ENCODE measurements at regions not wholly inside any gene's neighbourhood (a gene's known extent, or its start where the extent isn't known, plus 50 kb on each side); places are given as distances from the start of the nearest gene placed in this dataset.

DNA sequence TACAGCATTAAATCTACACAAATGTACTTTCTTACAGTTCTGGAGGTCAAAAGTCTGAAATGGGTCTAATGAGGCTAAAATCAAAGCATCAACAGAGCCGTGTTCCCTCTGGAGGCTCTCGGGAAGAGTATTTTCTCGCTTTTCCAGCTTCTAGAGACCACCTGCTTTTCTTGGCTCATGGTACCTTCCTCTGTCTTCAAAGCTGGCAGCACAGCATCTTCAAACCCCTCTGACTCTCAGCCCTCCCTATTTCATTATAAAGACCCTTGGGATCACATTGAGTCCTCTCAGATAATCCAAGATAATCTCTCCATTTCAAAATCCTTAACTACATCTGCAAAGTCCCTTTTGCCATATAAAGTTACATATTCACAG is 117.8 kb upstream of the NCK2 start:
- TF ChIP-seq EGR1 (IDR thresholded peaks at IDR 0.05) (no peak), CEBPB (IDR thresholded peaks at IDR 0.05) (no peak), TCF12 (IDR thresholded peaks at IDR 0.05; ENCODE audit: low read depth) (no peak), EP300 (IDR thresholded peaks at IDR 0.05; ENCODE audit: borderline replicate concordance) (no peak), CREB1 (IDR thresholded peaks at IDR 0.05; ENCODE audit: low read depth) (no peak), FOXM1 (IDR thresholded peaks at IDR 0.05; ENCODE audit: borderline replicate concordance, low read depth) (no peak), YY1 (IDR thresholded peaks at IDR 0.05; ENCODE audit: low read depth) (no peak), NFIC (IDR thresholded peaks at IDR 0.05) (no peak), ZBTB7A (IDR thresholded peaks at IDR 0.05; ENCODE audit: low read depth) (no peak), RAD21 (IDR thresholded peaks at IDR 0.05; ENCODE audit: low read depth) (no peak), TAF1 (IDR thresholded peaks at IDR 0.05; ENCODE audit: low read depth) (no peak), TEAD4 (IDR thresholded peaks at IDR 0.05) (no peak)
- TF ChIP-seq, protein P1, sequence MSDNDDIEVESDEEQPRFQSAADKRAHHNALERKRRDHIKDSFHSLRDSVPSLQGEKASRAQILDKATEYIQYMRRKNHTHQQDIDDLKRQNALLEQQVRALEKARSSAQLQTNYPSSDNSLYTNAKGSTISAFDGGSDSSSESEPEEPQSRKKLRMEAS (IDR thresholded peaks at IDR 0.05), result no peak
- TF ChIP-seq, protein P2, sequence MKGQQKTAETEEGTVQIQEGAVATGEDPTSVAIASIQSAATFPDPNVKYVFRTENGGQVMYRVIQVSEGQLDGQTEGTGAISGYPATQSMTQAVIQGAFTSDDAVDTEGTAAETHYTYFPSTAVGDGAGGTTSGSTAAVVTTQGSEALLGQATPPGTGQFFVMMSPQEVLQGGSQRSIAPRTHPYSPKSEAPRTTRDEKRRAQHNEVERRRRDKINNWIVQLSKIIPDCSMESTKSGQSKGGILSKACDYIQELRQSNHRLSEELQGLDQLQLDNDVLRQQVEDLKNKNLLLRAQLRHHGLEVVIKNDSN (IDR thresholded peaks at IDR 0.05), result no peak
- TF ChIP-seq, protein P3, sequence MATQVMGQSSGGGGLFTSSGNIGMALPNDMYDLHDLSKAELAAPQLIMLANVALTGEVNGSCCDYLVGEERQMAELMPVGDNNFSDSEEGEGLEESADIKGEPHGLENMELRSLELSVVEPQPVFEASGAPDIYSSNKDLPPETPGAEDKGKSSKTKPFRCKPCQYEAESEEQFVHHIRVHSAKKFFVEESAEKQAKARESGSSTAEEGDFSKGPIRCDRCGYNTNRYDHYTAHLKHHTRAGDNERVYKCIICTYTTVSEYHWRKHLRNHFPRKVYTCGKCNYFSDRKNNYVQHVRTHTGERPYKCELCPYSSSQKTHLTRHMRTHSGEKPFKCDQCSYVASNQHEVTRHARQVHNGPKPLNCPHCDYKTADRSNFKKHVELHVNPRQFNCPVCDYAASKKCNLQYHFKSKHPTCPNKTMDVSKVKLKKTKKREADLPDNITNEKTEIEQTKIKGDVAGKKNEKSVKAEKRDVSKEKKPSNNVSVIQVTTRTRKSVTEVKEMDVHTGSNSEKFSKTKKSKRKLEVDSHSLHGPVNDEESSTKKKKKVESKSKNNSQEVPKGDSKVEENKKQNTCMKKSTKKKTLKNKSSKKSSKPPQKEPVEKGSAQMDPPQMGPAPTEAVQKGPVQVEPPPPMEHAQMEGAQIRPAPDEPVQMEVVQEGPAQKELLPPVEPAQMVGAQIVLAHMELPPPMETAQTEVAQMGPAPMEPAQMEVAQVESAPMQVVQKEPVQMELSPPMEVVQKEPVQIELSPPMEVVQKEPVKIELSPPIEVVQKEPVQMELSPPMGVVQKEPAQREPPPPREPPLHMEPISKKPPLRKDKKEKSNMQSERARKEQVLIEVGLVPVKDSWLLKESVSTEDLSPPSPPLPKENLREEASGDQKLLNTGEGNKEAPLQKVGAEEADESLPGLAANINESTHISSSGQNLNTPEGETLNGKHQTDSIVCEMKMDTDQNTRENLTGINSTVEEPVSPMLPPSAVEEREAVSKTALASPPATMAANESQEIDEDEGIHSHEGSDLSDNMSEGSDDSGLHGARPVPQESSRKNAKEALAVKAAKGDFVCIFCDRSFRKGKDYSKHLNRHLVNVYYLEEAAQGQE (IDR thresholded peaks at IDR 0.05; ENCODE audit: low read depth), result no peak

DNA sequence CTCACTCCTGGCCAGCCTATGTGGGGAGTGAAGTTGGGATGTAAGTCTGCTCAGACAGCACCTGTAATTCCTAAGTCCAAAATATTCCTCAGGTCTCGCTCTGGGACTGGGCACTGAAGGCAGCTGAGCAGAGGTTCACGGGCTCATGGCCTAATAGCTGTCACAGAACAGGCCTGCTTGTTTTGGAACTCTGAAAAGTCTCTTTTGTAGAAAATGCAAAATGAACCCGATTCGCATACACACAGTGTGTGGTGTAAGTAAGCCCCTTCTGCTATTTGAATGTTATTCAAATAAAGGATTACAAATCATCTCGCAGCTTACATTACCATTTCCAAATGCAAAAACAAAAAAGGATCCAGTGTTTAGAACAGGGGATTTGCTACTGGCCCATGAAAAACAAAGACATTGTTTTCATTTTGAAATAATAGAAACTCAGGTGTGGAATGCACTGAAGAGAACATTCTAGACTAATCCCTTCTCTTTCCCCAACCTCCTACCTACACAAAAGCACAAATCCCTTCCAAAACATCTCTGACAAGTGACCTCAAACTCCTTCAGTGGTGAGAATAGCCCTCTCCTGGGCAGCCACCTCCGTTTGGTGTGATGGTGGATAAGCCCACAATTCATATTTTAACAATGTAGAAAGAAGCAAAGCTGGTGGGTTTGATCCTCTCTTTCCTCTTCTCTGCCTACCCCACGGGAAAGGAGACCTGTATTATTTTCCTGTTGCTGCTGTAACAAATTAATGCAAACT is 118.3 kb upstream of the NCK2 start:
- TF ChIP-seq TAF1 (IDR thresholded peaks at IDR 0.05; ENCODE audit: low read depth) (no peak), RAD21 (IDR thresholded peaks at IDR 0.05; ENCODE audit: low read depth) (no peak), FOXM1 (IDR thresholded peaks at IDR 0.05; ENCODE audit: borderline replicate concordance, low read depth) (no peak), TEAD4 (IDR thresholded peaks at IDR 0.05) (no peak), CEBPB (IDR thresholded peaks at IDR 0.05) (no peak), NFIC (IDR thresholded peaks at IDR 0.05) (no peak), EP300 (IDR thresholded peaks at IDR 0.05; ENCODE audit: borderline replicate concordance) (no peak), TCF12 (IDR thresholded peaks at IDR 0.05; ENCODE audit: low read depth) (no peak), ZBTB7A (IDR thresholded peaks at IDR 0.05; ENCODE audit: low read depth) (no peak), CREB1 (IDR thresholded peaks at IDR 0.05; ENCODE audit: low read depth) (no peak)
- TF ChIP-seq, protein P2 (IDR thresholded peaks at IDR 0.05), result no peak
- TF ChIP-seq, protein P1 (IDR thresholded peaks at IDR 0.05), result no peak

DNA sequence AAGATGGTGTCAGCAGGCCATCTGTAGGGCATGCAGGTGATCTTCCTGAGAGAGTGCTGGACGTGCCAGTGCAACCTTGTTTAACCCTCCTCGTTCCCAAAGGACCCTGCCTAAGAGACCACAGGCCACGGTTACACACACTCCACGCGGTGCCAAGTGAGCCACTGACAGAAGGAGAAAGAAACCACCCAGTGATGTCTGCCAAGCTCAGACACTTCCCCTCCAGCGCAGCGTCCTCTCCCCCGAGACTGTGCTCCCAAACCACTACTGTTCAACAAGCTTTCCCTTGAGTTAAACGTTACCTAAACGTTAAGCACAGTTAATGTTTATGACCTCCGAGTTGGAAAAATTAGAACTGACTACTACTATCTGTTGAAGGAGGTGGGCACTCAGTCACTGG is 119.1 kb upstream of the NCK2 start:
- TF ChIP-seq EP300 (IDR thresholded peaks at IDR 0.05; ENCODE audit: borderline replicate concordance), result no peak
- no peak for TF ChIP-seq CREB1 (IDR thresholded peaks at IDR 0.05; ENCODE audit: low read depth)
- no peak for TF ChIP-seq YY1 (IDR thresholded peaks at IDR 0.05; ENCODE audit: low read depth)
- no peak for TF ChIP-seq TEAD4 (IDR thresholded peaks at IDR 0.05)
- TF ChIP-seq TAF1 (IDR thresholded peaks at IDR 0.05; ENCODE audit: low read depth), result no peak
- TF ChIP-seq, protein P1 (IDR thresholded peaks at IDR 0.05), result no peak
- no peak for TF ChIP-seq ZBTB7A (IDR thresholded peaks at IDR 0.05; ENCODE audit: low read depth)
- TF ChIP-seq CEBPB (IDR thresholded peaks at IDR 0.05), result no peak
- TF ChIP-seq TCF12 (IDR thresholded peaks at IDR 0.05; ENCODE audit: low read depth), result no peak
- TF ChIP-seq, protein P2 (IDR thresholded peaks at IDR 0.05), result no peak
- no peak for TF ChIP-seq NFIC (IDR thresholded peaks at IDR 0.05)
- no peak for TF ChIP-seq EGR1 (IDR thresholded peaks at IDR 0.05)
- no peak for TF ChIP-seq RAD21 (IDR thresholded peaks at IDR 0.05; ENCODE audit: low read depth)

DNA sequence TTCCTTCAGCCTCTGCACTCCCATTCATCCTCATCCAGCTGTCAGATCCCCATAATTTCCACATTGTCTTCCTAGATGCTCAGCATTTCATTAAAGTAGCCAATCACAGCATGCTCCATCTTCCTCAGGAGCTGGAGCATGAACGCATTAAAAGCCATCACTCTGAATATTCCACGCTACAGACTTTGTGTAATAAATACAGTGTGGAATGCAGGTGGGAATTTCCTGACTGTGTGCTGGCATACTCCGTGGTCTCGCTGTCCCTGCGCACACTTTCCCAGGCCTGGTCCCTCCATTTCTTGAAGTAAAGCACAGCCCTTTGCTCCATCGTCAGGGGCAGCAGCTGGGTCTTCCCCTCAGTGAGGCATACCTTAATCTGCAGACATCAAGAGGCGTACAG is 123.7 kb upstream of the NCK2 start:
- TF ChIP-seq EGR1 (IDR thresholded peaks at IDR 0.05), result no peak
- TF ChIP-seq CEBPB (IDR thresholded peaks at IDR 0.05), result no peak
- no peak for TF ChIP-seq CREB1 (IDR thresholded peaks at IDR 0.05; ENCODE audit: low read depth)
- no peak for TF ChIP-seq YY1 (IDR thresholded peaks at IDR 0.05; ENCODE audit: low read depth)
- TF ChIP-seq RAD21 (IDR thresholded peaks at IDR 0.05; ENCODE audit: low read depth), result no peak
- TF ChIP-seq, protein P2 (IDR thresholded peaks at IDR 0.05), result no peak
- TF ChIP-seq, protein P3 (IDR thresholded peaks at IDR 0.05; ENCODE audit: low read depth), result no peak
- TF ChIP-seq TEAD4 (IDR thresholded peaks at IDR 0.05), result no peak
- TF ChIP-seq ZBTB7A (IDR thresholded peaks at IDR 0.05; ENCODE audit: low read depth), result no peak
